ENCODE measurements at regions not wholly inside any gene's neighbourhood (a gene's known extent, or its start where the extent isn't known, plus 50 kb on each side); places are given as distances from the start of the nearest gene placed in this dataset.

GRCh38 chr20:57066126-57066900 lies 200.1 kb downstream of the BMP7 start:
- no peak for TF ChIP-seq CTCF (IDR thresholded peaks at IDR 0.05; ENCODE audit: low read depth, low read length)
- TF ChIP-seq EZH2phosphoT487 (IDR thresholded peaks at IDR 0.05; ENCODE audit: low read depth) = no peak
